Spleen (tissue), 7 donors: ENCODE measurements at regions not wholly inside any gene's neighbourhood (a gene's known extent, or its start where the extent isn't known, plus 50 kb on each side); places are given as distances from the start of the nearest gene placed in this dataset.

ENCODE experiments used
- CTCF ChIP-seq, 11 experiments: fragments of 200-600 bp in 7 of 11; fragments of 450-650 bp in 4 of 11; sonication (generic) in 4 of 11; IDR thresholded peaks in 8 of 11; conservative IDR thresholded peaks in 3 of 11; 1 replicate in 7 of 11; 2 replicates in 4 of 11; pipeline versions ENCODE4 v1.4.0 to v1.8.0; 2016 to 2021; ENCODE audit warnings: antibody characterized with exemption in 11 of 11, inconsistent platforms in 4 of 11, mild to moderate bottlenecking in 1 of 11
- POLR2A ChIP-seq, 3 donors: fragments of 450-650 bp; IDR thresholded peaks; one replicate each; pipeline ENCODE4 v1.5.1; 2017; ENCODE audit warnings: antibody characterized with exemption in 3 of 3, mild to moderate bottlenecking in 1 of 3
- POLR2AphosphoS5 ChIP-seq, 3 donors: sonication (generic); formaldehyde crosslinking; IDR thresholded peaks; one replicate each; pipeline ENCODE4 v1.5.1; 2017; ENCODE audit warnings: antibody characterized with exemption in 3 of 3
- donor health status: DM: no; HTN: no; CAD: no; lungs with moderate emphysema.
- donor health status: DM: no; HTN: no; CAD: no.
- donor health status: DM: no; HTN: no; CAD: no.

- no peak for TF ChIP-seq CTCF (IDR thresholded peaks at IDR 0.05 in 8 of 11, conservative IDR thresholded peaks at IDR 0.05 in 3 of 11)
- TF ChIP-seq POLR2A (IDR thresholded peaks at IDR 0.05): no peak
- no peak for TF ChIP-seq POLR2AphosphoS5 (IDR thresholded peaks at IDR 0.05)
These were observed 154.3 kb upstream of the CASK start for GRCh38 chrX:42077675-42078074.
